ENCODE measurements at regions not wholly inside any gene's neighbourhood (a gene's known extent, or its start where the extent isn't known, plus 50 kb on each side); places are given as distances from the start of the nearest gene placed in this dataset.

DNA sequence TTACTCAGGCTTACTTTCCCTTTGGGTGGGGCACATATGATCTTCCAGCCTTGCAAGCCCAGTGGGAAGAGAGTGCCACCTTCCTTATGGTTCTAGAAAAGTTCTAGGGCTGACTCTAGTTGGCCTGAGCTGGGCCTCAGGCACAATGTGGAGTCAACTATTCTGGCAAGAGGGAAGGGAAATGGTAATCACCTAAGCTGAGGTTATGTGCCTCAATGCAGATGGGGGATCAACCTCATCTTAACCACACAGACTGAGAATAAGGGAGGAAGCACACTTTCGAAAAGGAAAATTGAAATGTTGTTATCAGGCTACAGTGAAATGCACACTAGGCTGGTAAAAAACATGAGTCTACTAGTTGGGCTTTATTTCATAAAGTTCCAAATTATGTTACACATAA, 77.5 kb upstream of the RMST start:
- TF ChIP-seq, protein P1, sequence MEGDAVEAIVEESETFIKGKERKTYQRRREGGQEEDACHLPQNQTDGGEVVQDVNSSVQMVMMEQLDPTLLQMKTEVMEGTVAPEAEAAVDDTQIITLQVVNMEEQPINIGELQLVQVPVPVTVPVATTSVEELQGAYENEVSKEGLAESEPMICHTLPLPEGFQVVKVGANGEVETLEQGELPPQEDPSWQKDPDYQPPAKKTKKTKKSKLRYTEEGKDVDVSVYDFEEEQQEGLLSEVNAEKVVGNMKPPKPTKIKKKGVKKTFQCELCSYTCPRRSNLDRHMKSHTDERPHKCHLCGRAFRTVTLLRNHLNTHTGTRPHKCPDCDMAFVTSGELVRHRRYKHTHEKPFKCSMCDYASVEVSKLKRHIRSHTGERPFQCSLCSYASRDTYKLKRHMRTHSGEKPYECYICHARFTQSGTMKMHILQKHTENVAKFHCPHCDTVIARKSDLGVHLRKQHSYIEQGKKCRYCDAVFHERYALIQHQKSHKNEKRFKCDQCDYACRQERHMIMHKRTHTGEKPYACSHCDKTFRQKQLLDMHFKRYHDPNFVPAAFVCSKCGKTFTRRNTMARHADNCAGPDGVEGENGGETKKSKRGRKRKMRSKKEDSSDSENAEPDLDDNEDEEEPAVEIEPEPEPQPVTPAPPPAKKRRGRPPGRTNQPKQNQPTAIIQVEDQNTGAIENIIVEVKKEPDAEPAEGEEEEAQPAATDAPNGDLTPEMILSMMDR (IDR thresholded peaks at IDR 0.05) = no peak
- no peak for TF ChIP-seq POLR2A (IDR thresholded peaks at IDR 0.05)
